ENCODE measurements at regions not wholly inside any gene's neighbourhood (a gene's known extent, or its start where the extent isn't known, plus 50 kb on each side); places are given as distances from the start of the nearest gene placed in this dataset.

DNA sequence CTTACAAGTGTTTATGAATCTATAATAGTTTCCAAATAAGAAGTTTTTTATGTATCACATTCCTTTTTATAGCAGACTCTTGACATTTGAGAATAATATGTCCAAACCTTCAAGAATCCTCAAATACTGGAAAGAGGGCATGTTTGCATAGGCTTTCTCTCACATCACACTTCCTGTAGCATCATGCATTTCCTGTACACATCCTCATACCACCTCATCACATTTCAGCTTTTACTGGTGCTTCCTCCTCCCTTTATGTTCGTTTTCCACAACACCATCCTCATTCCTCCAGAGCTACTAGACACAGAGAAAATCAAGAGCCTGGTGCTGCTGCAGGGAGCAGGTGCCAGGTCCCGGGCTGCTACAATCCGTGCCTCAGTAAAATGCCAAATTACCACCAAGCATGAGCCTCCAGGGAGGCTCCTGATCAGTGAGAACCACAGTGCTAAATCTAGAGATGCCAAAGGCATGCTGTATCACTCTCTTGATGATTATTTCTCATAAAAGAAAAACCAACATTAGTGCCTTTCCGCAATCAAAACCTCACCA lies 137.7 kb upstream of the CYP1B1 start:
- TF ChIP-seq EZH2phosphoT487 (IDR thresholded peaks at IDR 0.05; ENCODE audit: low read length) = no peak
- TF ChIP-seq, protein P1, sequence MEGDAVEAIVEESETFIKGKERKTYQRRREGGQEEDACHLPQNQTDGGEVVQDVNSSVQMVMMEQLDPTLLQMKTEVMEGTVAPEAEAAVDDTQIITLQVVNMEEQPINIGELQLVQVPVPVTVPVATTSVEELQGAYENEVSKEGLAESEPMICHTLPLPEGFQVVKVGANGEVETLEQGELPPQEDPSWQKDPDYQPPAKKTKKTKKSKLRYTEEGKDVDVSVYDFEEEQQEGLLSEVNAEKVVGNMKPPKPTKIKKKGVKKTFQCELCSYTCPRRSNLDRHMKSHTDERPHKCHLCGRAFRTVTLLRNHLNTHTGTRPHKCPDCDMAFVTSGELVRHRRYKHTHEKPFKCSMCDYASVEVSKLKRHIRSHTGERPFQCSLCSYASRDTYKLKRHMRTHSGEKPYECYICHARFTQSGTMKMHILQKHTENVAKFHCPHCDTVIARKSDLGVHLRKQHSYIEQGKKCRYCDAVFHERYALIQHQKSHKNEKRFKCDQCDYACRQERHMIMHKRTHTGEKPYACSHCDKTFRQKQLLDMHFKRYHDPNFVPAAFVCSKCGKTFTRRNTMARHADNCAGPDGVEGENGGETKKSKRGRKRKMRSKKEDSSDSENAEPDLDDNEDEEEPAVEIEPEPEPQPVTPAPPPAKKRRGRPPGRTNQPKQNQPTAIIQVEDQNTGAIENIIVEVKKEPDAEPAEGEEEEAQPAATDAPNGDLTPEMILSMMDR (IDR thresholded peaks at IDR 0.05; ENCODE audit: low read length) = no peak

Data from MM.1S (cell line).